Astrocyte (in vitro differentiated cells and primary cell): ENCODE measurements at regions not wholly inside any gene's neighbourhood (a gene's known extent, or its start where the extent isn't known, plus 50 kb on each side); places are given as distances from the start of the nearest gene placed in this dataset.

Experiments
- CTCF ChIP-seq: IDR thresholded peaks from 2 replicates; pipeline ENCODE4 v1.5.1; 2011; ENCODE audit warnings: low read depth, mild to moderate bottlenecking, inconsistent platforms, low read length, moderate library complexity; ENCODE audit not compliant: insufficient read depth
- EZH2 ChIP-seq: IDR thresholded peaks from 2 replicates; pipeline ENCODE4 v1.6.1; 2012; ENCODE audit warnings: mild to moderate bottlenecking, low read length, inconsistent platforms; ENCODE audit not compliant: insufficient read depth

- TF ChIP-seq CTCF: no peak
- TF ChIP-seq EZH2: no peak
These were observed 75.8 kb upstream of the NOX4 start for GRCh38 chr11:89566972-89567371.
